ENCODE measurements at regions not wholly inside any gene's neighbourhood (a gene's known extent, or its start where the extent isn't known, plus 50 kb on each side); places are given as distances from the start of the nearest gene placed in this dataset.
"Not testable (repeated sequence)": the region's sequence is repeated elsewhere in the genome, so short reads cannot be mapped to it uniquely, and the experiment has no call there.

- H2BK120ac ChIP-seq (ENCODE audit: low read depth, low read length); H2BK20ac ChIP-seq (ENCODE audit: low read depth, low read length); H3K4me1 ChIP-seq (ENCODE audit: control insufficient read depth, insufficient read depth, low read length); H2AK5ac ChIP-seq (ENCODE audit: low read depth, low read length); H3K27me3 ChIP-seq (ENCODE audit: control insufficient read depth, insufficient read depth, low read length); ATAC-seq (ENCODE audit: low read depth); H4K5ac ChIP-seq (ENCODE audit: low read depth, low read length); intact Hi-C loops (cut with micrococcal nuclease); H3K4ac ChIP-seq (ENCODE audit: low read depth, low read length); H3K23ac ChIP-seq (ENCODE audit: low read depth, low read length); H4K20me1 ChIP-seq (ENCODE audit: insufficient read depth, low read length); in situ Hi-C loops (cut with MboI; ENCODE audit: low sequenced_read_pairs); H3K79me1 ChIP-seq (ENCODE audit: low read depth in 1 of 2, low read length in 2 of 2); dilution Hi-C loops (cut with HindIII; ENCODE audit: low sequenced_read_pairs, unreplicated experiment); H3K36me3 ChIP-seq (ENCODE audit: control insufficient read depth, insufficient read depth, low read length); H3K27ac ChIP-seq (ENCODE audit: insufficient read depth, low read length); H2BK15ac ChIP-seq (ENCODE audit: low read depth, low read length); H3K9me3 ChIP-seq (ENCODE audit: control insufficient read depth, insufficient read depth, low read length); H4K8ac ChIP-seq (ENCODE audit: low read depth in 2 of 2, low read length in 2 of 2); H3K4me3 ChIP-seq (ENCODE audit: insufficient read depth, low read depth, low read length); BruUV-seq (replicated peaks); H3K4me2 ChIP-seq (ENCODE audit: low read depth, low read length); H3K18ac ChIP-seq (ENCODE audit: low read depth, low read length); H2AK9ac ChIP-seq (replicated peaks; ENCODE audit: low read depth, low read length, poor library complexity); CTCF ChIA-PET; H4K91ac ChIP-seq (ENCODE audit: insufficient read depth, low read depth, low read length); H3K56ac ChIP-seq (ENCODE audit: extremely low read depth, insufficient read depth, low read length); H2BK5ac ChIP-seq (ENCODE audit: low read depth, low read length, poor library complexity, severe bottlenecking); H3K9ac ChIP-seq (ENCODE audit: low read depth, low read length); H2AFZ ChIP-seq (replicated peaks; ENCODE audit: low read length, poor library complexity); H3K14ac ChIP-seq (replicated peaks; ENCODE audit: low read depth, low read length); DNase-seq; H3K9me1 ChIP-seq (ENCODE audit: insufficient read depth, low read length); POLR2A ChIA-PET (ENCODE audit: unreplicated experiment): not testable (repeated sequence)
- 84% methylated on average over 4 of the region's 9 CpGs; no CpG with 5 or more reads in 1 of the 2 experiments for WGBS, 2 experiments (ENCODE audit: extremely low coverage in 2 of 2, insufficient read length in 1 of 2)
Measured at GRCh38 chr12:23388898-23389297, 560.6 kb downstream of the SOX5 start.

- H2BK120ac ChIP-seq (ENCODE audit: low read depth, low read length); POLR2A ChIA-PET (ENCODE audit: unreplicated experiment); in situ Hi-C loops (cut with MboI; ENCODE audit: low sequenced_read_pairs): not testable (repeated sequence)
Measured at GRCh38 chr12:23389315-23389714, 560.2 kb downstream of the SOX5 start.

More at GRCh38 chr12:23389315-23389714, 560.2 kb downstream of the SOX5 start:
- WGBS, 2 experiments (ENCODE audit: extremely low coverage in 2 of 2, insufficient read length in 1 of 2) = no CpG with 5 or more reads among the region's 4 CpGs
- intact Hi-C loops (cut with micrococcal nuclease); CTCF ChIA-PET; H3K27me3 ChIP-seq (ENCODE audit: control insufficient read depth, insufficient read depth, low read length); H3K23ac ChIP-seq (ENCODE audit: low read depth, low read length); H4K5ac ChIP-seq (ENCODE audit: low read depth, low read length); H3K18ac ChIP-seq (ENCODE audit: low read depth, low read length); H3K4me3 ChIP-seq (ENCODE audit: insufficient read depth, low read depth, low read length); BruUV-seq (replicated peaks); H3K36me3 ChIP-seq (ENCODE audit: control insufficient read depth, insufficient read depth, low read length); H3K27ac ChIP-seq (ENCODE audit: insufficient read depth, low read length); H3K56ac ChIP-seq (ENCODE audit: extremely low read depth, insufficient read depth, low read length); H2BK15ac ChIP-seq (ENCODE audit: low read depth, low read length); H2AK9ac ChIP-seq (replicated peaks; ENCODE audit: low read depth, low read length, poor library complexity); H2BK20ac ChIP-seq (ENCODE audit: low read depth, low read length); H3K9me1 ChIP-seq (ENCODE audit: insufficient read depth, low read length); H3K9ac ChIP-seq (ENCODE audit: low read depth, low read length); DNase-seq; H4K8ac ChIP-seq (ENCODE audit: low read depth in 2 of 2, low read length in 2 of 2); H2BK5ac ChIP-seq (ENCODE audit: low read depth, low read length, poor library complexity, severe bottlenecking); ATAC-seq (ENCODE audit: low read depth); H2AFZ ChIP-seq (replicated peaks; ENCODE audit: low read length, poor library complexity); H4K20me1 ChIP-seq (ENCODE audit: insufficient read depth, low read length); H3K79me1 ChIP-seq (ENCODE audit: low read depth in 1 of 2, low read length in 2 of 2); H2AK5ac ChIP-seq (ENCODE audit: low read depth, low read length); H3K4ac ChIP-seq (ENCODE audit: low read depth, low read length); H3K4me2 ChIP-seq (ENCODE audit: low read depth, low read length); H4K91ac ChIP-seq (ENCODE audit: insufficient read depth, low read depth, low read length); dilution Hi-C loops (cut with HindIII; ENCODE audit: low sequenced_read_pairs, unreplicated experiment); H3K4me1 ChIP-seq (ENCODE audit: control insufficient read depth, insufficient read depth, low read length); H3K9me3 ChIP-seq (ENCODE audit: control insufficient read depth, insufficient read depth, low read length); H3K14ac ChIP-seq (replicated peaks; ENCODE audit: low read depth, low read length): not testable (repeated sequence)
